H9 (cell line): ENCODE measurements at regions not wholly inside any gene's neighbourhood (a gene's known extent, or its start where the extent isn't known, plus 50 kb on each side); places are given as distances from the start of the nearest gene placed in this dataset.

ENCODE experiments used
- DNase-seq: peaks from one replicate; pipeline ENCODE4 v3.0.0-alpha.2; 2017
- H2AFZ ChIP-seq: one replicate; pipeline ENCODE4 v1.6.1; 2013; ENCODE audit warnings: mild to moderate bottlenecking, low read length, control low read depth, moderate library complexity
- H2AK5ac ChIP-seq: 2 replicates; pipeline ENCODE4 v1.6.1; 2013; ENCODE audit warnings: low read length, control low read depth, mixed read lengths; ENCODE audit not compliant: insufficient read length
- H2BK120ac ChIP-seq: one replicate; pipeline ENCODE4 v1.6.1; 2013; ENCODE audit warnings: low read depth, mild to moderate bottlenecking, low read length, control low read depth, inconsistent platforms; ENCODE audit not compliant: poor library complexity, severe bottlenecking
- H2BK12ac ChIP-seq: 2 replicates; pipeline ENCODE4 v1.6.1; 2013; ENCODE audit warnings: low read length, control low read depth, mixed read lengths, low read depth; ENCODE audit not compliant: insufficient read length
- H2BK15ac ChIP-seq: 2 replicates; pipeline ENCODE4 v1.6.1; 2013; ENCODE audit warnings: low read depth, low read length, control low read depth
- H2BK20ac ChIP-seq: one replicate; pipeline ENCODE4 v1.6.1; 2013; ENCODE audit warnings: low read depth, mild to moderate bottlenecking, low read length, control low read depth, inconsistent platforms; ENCODE audit not compliant: poor library complexity, severe bottlenecking
- H2BK5ac ChIP-seq: 2 replicates; pipeline ENCODE4 v1.6.1; 2013; ENCODE audit warnings: low read length, control low read depth, mixed read lengths; ENCODE audit not compliant: insufficient read length
- H3K14ac ChIP-seq: 2 replicates; pipeline ENCODE4 v1.6.1; 2013; ENCODE audit warnings: low read length, control low read depth; ENCODE audit not compliant: insufficient read depth
- H3K18ac ChIP-seq: 2 replicates; pipeline ENCODE4 v1.6.1; 2013; ENCODE audit warnings: low read depth, mild to moderate bottlenecking, mixed read lengths, low read length, control low read depth; ENCODE audit not compliant: insufficient read length
- H3K23ac ChIP-seq: 2 replicates; pipeline ENCODE4 v1.6.1; 2013; ENCODE audit warnings: low read length, control low read depth, mixed read lengths, low read depth; ENCODE audit not compliant: insufficient read length
- H3K23me2 ChIP-seq: 2 replicates; pipeline ENCODE4 v1.6.1; 2013; ENCODE audit warnings: low read depth, mild to moderate bottlenecking, mixed read lengths, low read length, control low read depth; ENCODE audit not compliant: insufficient read length, poor library complexity, severe bottlenecking
- H3K27ac ChIP-seq: 2 replicates; pipeline ENCODE4 v1.5.1; 2013; ENCODE audit warnings: low read length, control low read depth, mixed read lengths, low read depth; ENCODE audit not compliant: insufficient read length
- H3K27me3 ChIP-seq: 2 replicates; pipeline ENCODE4 v1.6.1; 2013; ENCODE audit warnings: low read length, control low read depth, inconsistent platforms; ENCODE audit not compliant: insufficient read depth
- H3K4ac ChIP-seq: 2 replicates; pipeline ENCODE4 v1.6.1; 2013; ENCODE audit warnings: low read depth, mild to moderate bottlenecking, control low read depth, inconsistent platforms, low read length, moderate library complexity
- H3K4me1 ChIP-seq: 2 replicates; pipeline ENCODE4 v1.6.1; 2013; ENCODE audit warnings: low read length, control low read depth, inconsistent platforms; ENCODE audit not compliant: insufficient read depth
- H3K4me2 ChIP-seq: 2 replicates; pipeline ENCODE4 v1.6.1; 2013; ENCODE audit warnings: low read length, control low read depth, mixed read lengths; ENCODE audit not compliant: insufficient read length, insufficient read depth
- H3K56ac ChIP-seq: 2 replicates; pipeline ENCODE4 v1.6.1; 2013; ENCODE audit warnings: low read depth, mild to moderate bottlenecking, mixed read lengths, low read length, control low read depth; ENCODE audit not compliant: insufficient read length
- H3K79me1 ChIP-seq: 2 replicates; pipeline ENCODE4 v1.6.1; 2013; ENCODE audit warnings: low read depth, mild to moderate bottlenecking, moderate library complexity, low read length, control low read depth, inconsistent platforms; ENCODE audit not compliant: insufficient read depth, poor library complexity, severe bottlenecking
- H3K79me2 ChIP-seq: 2 replicates; pipeline ENCODE4 v1.6.1; 2013; ENCODE audit warnings: low read length, control low read depth, inconsistent platforms; ENCODE audit not compliant: insufficient read depth
- H3K9ac ChIP-seq: 2 replicates; pipeline ENCODE4 v1.6.1; 2013; ENCODE audit warnings: low read length, control low read depth, mixed read lengths; ENCODE audit not compliant: insufficient read length; ENCODE audit errors: extremely low read depth
- H3K9me3 ChIP-seq: one replicate; pipeline ENCODE4 v1.6.1; 2013; ENCODE audit warnings: low read depth, low read length, inconsistent platforms; ENCODE audit not compliant: control insufficient read depth
- H3T11ph ChIP-seq: one replicate; pipeline ENCODE4 v1.6.1; 2013; ENCODE audit warnings: mild to moderate bottlenecking, low read length, control low read depth, inconsistent platforms
- H4K20me1 ChIP-seq: one replicate; pipeline ENCODE4 v1.6.1; 2013; ENCODE audit not compliant: control insufficient read depth, insufficient read length, insufficient read depth
- H4K5ac ChIP-seq: 2 replicates; pipeline ENCODE4 v1.6.1; 2013; ENCODE audit warnings: low read depth, mild to moderate bottlenecking, mixed read lengths, low read length, control low read depth; ENCODE audit not compliant: insufficient read length
- H4K8ac ChIP-seq: replicated peaks from 2 replicates; pipeline ENCODE4 v1.6.1; 2013; ENCODE audit warnings: low read length, control low read depth, mixed read lengths, low read depth; ENCODE audit not compliant: insufficient read length
- H4K91ac ChIP-seq: 2 replicates; pipeline ENCODE4 v1.6.1; 2013; ENCODE audit warnings: low read depth, mild to moderate bottlenecking, moderate library complexity, mixed read lengths, low read length, control low read depth; ENCODE audit not compliant: insufficient read length
- H3K27ac Mint-ChIP-seq, 3 experiments: 2 replicates in 2 of 3; 3 replicates in 1 of 3; pipeline ENCODE4 v1.8.0; 2020 to 2021; ENCODE audit warnings: mixed read lengths in 3 of 3, mild to moderate bottlenecking in 1 of 3, moderate library complexity in 1 of 3
- H3K27me3 Mint-ChIP-seq: 2 replicates; pipeline ENCODE4 v1.8.0; 2021; ENCODE audit warnings: low read depth, mild to moderate bottlenecking, moderate library complexity, mixed read lengths
- H3K36me3 Mint-ChIP-seq, 3 experiments: 2 replicates in 2 of 3; 3 replicates in 1 of 3; pipeline ENCODE4 v1.8.0; 2020 to 2021; ENCODE audit warnings: low read depth in 3 of 3, mixed read lengths in 3 of 3; ENCODE audit not compliant: insufficient read depth in 1 of 3
- H3K4me1 Mint-ChIP-seq, 2 experiments: 2 replicates each; pipeline ENCODE4 v1.8.0; 2020; ENCODE audit warnings: mixed read lengths in 2 of 2
- H3K4me3 Mint-ChIP-seq, 2 experiments: 2 replicates in 1 of 2; 3 replicates in 1 of 2; pipeline ENCODE4 v1.8.0; 2020 to 2021; ENCODE audit warnings: mild to moderate bottlenecking in 2 of 2, mixed read lengths in 2 of 2, moderate library complexity in 1 of 2
- H3K9me3 Mint-ChIP-seq, 2 experiments: 2 replicates in 1 of 2; 3 replicates in 1 of 2; pipeline ENCODE4 v1.8.0; 2020; ENCODE audit warnings: mild to moderate bottlenecking in 2 of 2, mixed read lengths in 2 of 2, moderate library complexity in 1 of 2
- CTCF ChIP-seq: fragments of 200-600 bp; sonication (generic); conservative IDR thresholded peaks from 3 replicates; pipeline ENCODE4 v1.8.0; 2021; ENCODE audit warnings: antibody characterized with exemption, mild to moderate bottlenecking
- WGBS: extraction: QIAGEN DNeasy Blood & Tissue Kit; methylation state at CpG from one replicate; pipeline ENCODE4 v1.1.7; 2013; ENCODE audit warnings: missing lambda C conversion rate, low lambda C conversion rate, mixed read lengths; ENCODE audit not compliant: insufficient read length; ENCODE audit errors: extremely low coverage; 5-methylcytosine and 5-hydroxymethylcytosine counted together

GRCh38 chr2:59282374-59283057 lies 1041.4 kb upstream of the FANCL start:
- Mint-ChIP-seq H3K36me3 (no peaks in the 10 kb centered on the region), H3K4me3 (no peak overlapping the region), H3K9me3 (no peaks in the 10 kb centered on the region), H3K27ac (no peak overlapping the region), H3K4me1 (no peaks in the 10 kb centered on the region), H3K27me3 (peaks cover 3% of the 10 kb centered on the region; the same call in 1 of the 2 replicates)
- H3K18ac ChIP-seq, result no peak overlapping the region
- no peak overlapping the region for H2AK5ac ChIP-seq
- H3T11ph ChIP-seq, result no peak overlapping the region
- H3K14ac ChIP-seq, result no peak overlapping the region
- no peak overlapping the region for H4K91ac ChIP-seq
- H3K56ac ChIP-seq, result no peak overlapping the region
- H4K20me1 ChIP-seq, result no peaks in the 10 kb centered on the region
- H2AFZ ChIP-seq, result no peak overlapping the region
- H3K27me3 ChIP-seq, result no peaks in the 10 kb centered on the region
- no peak overlapping the region for H2BK120ac ChIP-seq
- WGBS, result no CpG with 5 or more reads among the region's 6 CpGs
- no peaks in the 10 kb centered on the region for H3K79me1 ChIP-seq
- no peaks in the 10 kb centered on the region for H3K79me2 ChIP-seq
- H3K9me3 ChIP-seq, result no peaks in the 10 kb centered on the region
- no peak overlapping the region for H2BK20ac ChIP-seq
- H3K4ac ChIP-seq, result no peak overlapping the region
- H4K5ac ChIP-seq, result no peak overlapping the region
- H2BK12ac ChIP-seq, result no peak overlapping the region
- H3K27ac ChIP-seq, result no peak overlapping the region
- H2BK15ac ChIP-seq, result no peak overlapping the region
- no peak for DNase-seq
- H2BK5ac ChIP-seq, result no peak overlapping the region
- no peak overlapping the region for H3K23ac ChIP-seq
- H4K8ac ChIP-seq, result no peak overlapping the region
- no peaks in the 10 kb centered on the region for H3K4me1 ChIP-seq
- H3K9ac ChIP-seq, result no peak overlapping the region
- H3K23me2 ChIP-seq, result no peaks in the 10 kb centered on the region
- TF ChIP-seq CTCF, result no peak
- no peak overlapping the region for H3K4me2 ChIP-seq
